DMS114 treated with DMSO at 0.1 percent for 48 hours (cell line): ENCODE measurements at regions not wholly inside any gene's neighbourhood (a gene's known extent, or its start where the extent isn't known, plus 50 kb on each side); places are given as distances from the start of the nearest gene placed in this dataset.

Experiments
- DNase-seq: peaks from one replicate; lab custom pipeline; 2025; ENCODE audit not compliant: unreplicated experiment; lab: John Stamatoyannopoulos, UW

DNA sequence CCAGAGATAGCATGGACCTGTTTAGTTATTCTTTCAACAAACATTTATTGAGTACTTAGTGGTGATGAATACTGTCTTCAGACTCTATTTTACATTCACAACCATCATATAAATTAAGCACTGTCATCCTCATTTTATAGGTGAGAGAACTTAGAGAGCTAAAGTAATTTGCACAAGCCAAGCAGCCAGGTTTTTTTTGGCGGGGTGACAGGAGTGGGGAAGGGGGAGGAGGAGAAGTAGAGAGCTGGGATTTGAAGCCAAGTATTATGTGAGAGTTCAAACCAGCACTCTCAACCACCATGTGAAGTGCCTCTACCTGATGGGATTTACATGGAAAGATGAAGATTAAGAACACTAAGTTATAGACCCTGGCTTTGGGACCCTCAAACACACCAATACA, 547.4 kb upstream of the IL12A start:
- no peak for DNase-seq

DNA sequence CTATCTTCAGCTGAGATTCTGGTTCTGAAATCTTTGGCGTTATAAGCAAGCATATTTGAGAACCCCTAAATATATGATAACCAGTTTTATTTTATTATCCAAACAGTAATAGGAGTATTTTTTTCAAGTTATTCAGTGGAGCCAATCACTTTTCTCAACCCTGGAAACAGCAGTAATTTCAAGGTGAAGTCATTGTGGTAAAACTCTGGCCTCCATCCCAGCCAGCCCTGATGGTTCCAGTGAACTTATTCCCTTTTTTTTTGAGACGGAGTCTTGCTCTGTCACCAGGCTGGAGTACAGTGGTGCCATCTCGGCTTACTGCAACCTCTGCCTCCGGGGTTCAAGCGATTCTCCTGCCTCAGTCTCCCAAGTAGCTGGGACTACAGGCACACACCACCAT, 545.4 kb upstream of the IL12A start:
- no peak for DNase-seq

DNA sequence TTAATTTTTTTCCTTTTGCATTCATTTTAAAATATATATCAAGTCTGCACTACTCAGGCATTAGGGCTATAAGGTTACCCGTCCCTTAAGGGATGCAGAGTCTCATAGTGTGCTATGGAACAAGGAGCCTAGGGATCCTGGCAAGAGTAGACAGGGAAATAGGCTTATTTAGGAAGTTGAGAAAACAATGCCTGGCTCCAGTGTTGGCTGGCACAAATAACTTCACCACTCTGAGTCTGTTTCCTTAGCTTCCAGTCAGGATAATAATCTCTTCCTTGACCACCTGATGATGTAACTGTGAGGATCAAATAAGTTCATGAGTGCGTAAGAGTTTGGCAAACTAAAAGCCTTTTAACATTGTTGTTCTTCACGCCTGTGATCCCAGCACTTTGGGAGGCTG, 540.8 kb upstream of the IL12A start:
- DNase-seq = no peak

DNA sequence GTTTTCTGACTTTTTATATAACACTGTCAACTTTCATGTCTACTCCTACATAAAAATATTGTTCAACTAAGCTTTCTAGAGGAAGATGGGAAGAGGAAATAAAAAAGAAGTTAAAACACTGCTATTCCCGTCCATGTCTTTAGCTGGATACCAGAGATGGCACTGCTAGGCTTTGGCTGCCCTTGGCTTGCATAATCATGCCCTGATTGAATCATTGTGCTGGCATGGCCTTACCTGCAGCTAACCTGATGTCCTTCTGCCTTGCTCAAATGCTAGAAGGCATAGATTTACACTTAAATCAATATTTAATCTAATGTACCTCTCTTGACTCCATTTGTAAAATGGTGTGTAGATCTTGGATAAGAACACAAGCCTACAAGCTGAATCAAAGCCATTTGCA, 539.7 kb upstream of the IL12A start:
- no peak for DNase-seq

DNA sequence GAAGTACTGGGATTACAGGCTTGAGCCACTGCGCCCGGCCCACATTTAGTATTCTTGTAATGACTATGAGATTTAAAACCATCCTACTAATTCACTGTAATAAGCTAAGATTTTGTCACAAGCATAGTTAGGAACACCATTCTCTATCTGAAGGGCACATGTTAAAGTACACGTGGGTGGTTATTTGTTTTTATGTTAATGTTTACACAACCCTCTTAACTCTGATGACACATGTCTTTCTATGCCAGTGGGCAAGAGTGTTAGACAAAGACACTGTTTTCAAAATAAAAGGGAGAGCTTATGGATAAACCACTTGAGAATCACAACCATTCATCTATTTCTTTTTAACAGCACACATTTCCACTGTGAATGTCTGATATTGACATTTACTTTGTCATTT, 537.6 kb upstream of the IL12A start:
- no peak for DNase-seq

DNA sequence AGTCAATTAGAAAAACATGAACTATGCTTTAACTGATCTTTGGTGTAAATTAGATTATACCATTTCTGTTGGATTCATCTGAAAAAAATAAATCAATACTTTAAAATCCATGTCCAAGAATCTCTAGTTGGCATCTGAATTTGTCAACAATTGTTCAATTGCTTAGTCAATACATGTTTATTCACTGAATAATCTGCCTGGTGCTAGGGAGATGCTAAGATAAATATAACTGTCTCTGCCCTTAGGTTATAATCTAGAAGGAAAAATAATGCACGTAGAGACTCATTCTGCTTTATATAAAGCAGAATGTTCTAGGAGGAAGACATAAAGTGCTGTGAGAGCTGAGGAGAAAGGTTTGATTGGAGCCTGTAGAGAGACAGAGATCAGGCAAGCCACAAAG, 537.2 kb upstream of the IL12A start:
- DNase-seq = no peak

DNA sequence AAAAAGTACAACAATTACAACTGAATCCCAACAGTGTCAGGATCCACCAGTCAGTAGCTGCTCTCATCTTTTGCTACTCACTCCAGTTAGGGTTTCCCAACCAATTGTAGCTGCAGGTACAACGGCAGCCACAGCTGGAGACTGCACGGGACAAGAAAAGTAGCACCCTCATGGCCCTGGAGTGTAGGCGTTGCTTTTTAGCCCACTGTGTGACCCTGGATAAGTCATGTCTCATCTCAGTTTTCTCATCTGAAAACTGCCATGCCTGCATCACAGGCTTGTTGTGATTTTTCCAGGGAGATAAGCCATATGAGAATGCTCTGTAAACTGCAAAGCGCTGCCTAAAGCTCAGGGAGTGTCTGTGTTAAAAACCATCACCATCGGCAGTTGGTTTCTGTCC, 535.6 kb upstream of the IL12A start:
- DNase-seq = no peak

DNA sequence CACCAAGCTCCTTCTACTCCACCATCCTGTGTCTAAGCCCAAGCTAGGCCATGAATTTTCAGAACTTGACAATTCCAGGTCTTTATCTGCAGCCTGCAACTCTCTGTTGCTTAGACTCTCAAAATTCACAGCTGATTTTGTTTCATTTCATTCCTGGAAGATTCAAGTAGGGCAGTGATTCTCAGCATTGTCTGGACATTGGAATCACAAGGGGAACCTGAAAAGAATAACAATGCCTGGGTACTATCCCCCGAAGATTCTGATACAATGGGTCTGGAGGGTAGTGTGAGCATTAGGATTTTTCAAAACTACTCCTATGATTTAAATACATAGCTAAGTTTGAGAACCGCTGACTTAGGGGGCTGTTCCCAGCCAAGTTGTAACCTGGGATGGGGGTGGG, 534.7 kb upstream of the IL12A start:
- DNase-seq = no peak

DNA sequence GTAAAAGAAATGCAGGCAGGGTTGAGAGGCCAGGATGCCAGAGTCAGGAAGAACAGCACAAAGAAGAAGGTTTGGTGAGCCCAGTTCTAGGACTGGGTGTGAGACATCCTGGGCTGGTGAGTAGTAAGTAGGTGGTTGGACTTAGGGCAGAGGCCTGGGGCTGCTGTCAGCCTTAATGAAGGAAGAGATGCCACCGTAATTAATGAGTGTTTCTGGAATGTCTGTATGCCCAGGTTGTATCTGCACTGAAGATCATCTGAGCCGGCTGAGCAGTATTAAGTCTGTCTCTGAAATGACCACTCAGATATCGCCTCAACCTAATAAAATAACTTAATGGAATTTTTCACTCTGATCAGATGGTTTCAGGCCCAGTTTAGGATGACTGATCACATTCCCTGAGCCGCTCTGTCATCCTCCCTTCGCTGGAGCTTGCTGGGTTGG, 532.9 kb upstream of the IL12A start:
- DNase-seq = no peak

DNA sequence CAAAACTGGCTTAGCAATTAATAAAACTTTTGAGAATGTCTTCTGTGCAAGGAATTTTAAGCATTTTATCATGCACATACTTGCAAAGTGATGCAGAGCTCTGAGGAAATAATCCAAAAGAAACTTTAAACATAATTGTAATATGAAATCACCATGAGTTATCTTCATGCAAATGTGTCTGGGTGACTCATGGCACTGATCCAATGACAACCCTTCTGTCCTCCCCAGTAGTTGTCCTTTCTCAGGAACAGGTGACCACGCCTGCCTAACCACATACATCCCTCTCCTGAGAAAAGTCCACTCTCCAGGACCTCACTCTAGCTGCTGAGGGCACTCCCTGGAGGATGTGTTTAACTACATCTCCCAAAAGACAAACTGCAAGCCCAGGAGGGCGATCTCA, 530.6 kb upstream of the IL12A start:
- no peak for DNase-seq

DNA sequence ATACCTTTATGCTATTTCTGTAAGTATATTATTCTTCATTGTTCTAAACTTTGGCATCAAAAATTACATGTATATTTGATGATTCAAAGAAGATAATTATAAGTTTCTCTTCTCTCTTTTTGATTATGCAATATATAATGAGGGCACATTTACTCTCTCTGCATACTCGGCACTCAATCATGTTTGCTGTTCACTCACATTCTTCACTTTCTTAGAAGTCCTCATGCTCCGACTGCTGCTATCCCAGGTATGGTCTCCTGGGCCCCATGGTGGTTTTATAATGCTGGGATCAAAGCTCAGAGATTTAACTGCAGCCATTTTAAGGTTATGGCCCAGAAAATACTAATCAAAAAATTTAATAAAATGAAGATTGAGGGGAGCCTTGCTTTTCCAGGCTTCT, 529.7 kb upstream of the IL12A start:
- DNase-seq = no peak

DNA sequence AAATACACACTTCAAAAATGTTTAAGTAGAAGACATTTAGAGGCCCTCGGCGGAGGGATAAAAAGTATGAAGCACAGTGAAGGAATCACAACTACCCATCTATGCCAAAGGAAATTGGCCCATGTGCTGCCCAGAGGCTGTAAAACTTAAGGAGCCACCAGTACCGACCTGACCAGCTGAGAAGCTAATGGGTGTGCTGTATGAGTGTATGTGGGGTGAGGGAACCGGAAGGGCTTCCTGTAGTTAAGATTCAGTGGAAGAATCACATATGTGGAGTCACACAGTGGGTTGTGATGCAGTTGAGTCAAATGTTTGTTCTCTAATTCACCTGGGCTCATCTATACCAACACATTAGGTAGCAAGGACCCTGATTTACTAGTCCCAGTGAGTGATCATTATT, 516.0 kb upstream of the IL12A start:
- no peak for DNase-seq

DNA sequence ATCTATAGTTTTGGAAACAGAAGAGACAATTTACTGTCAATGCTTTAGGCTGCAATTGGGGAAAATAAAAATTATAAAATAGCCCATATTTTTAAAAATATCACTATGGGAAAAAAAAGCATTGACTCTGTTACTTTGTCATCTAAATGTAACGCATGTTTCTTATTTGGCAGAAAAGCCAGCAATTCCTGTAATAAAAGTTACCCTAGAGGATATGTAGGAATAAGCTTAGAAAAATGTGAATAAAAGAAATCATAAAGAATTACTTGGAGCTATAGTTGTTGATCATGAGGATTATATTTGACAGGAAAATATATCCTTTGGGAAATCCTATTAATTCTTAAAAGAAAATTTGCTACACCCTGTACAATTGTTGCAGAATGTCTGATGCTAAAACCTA, 515.4 kb upstream of the IL12A start:
- DNase-seq = no peak

DNA sequence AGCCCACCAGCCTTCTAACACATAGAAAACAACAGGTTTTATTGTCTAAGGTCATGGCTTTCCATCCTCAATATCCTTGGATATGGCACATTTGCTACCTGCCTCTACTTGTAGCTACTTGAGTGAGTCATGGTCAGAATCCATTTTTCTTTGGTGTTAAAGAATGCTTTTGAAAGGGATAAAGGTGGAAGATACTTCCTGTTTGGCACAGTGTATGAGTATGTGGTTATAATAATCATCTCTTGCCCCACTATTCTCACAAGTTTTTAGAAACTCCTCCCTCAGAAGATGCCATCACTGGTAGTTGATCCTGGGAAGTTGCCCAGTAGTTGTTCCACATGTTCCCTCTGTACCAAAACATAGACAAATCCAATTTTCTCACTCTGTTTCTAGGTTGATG, 508.6 kb upstream of the IL12A start:
- no peak for DNase-seq

DNA sequence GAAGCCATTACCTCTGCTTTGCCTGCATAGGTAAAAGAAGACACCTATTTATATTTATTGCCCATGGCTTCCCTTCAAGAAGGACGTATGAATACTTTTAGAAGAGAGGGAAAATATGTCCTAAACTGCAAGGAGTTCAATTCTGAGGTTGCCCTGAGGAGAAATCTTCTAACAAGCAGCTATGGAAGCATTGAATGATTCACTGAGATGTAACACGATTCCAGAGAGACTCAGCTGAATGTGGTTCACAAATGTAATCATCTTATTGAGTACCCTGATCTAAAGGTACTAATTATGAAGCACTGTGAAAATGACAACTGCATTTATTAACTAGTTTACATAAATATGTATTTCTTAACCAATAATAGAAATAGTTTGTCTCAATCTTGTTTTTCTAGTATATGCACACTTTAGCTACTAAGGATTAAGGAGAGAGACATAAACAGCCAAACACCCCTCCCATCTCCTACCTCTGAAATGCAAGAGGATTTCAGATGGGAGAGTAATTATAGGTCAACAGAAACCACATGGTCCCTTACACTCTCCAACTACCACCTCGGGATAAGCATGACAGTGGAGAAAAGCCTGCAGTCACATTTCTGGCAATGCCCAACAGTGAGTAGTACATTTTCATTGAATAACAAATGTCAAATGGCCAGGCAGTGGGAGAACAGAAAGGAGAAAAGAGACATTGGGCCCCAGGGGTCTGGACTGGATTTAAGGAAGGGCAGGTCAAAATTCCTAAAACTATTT, 506.2 kb upstream of the IL12A start:
- no peak for DNase-seq

DNA sequence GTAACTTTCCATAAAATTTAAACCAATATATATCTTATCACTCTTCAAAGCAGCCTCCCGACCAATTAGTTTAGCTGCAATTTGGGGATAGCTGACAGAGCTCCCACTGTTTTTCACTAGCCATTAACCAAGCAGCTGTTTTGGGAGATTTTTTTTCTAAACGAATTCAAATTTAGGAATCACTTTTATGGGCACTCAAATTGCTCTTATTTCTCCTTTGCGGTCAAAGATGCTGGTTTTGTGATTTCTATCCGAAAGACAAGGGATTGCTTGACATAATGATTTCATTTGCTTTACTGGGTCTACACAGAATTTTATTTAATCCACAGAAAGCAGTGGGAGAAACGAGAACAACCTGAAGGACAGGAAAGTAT, 505.7 kb upstream of the IL12A start:
- DNase-seq = no peak

DNA sequence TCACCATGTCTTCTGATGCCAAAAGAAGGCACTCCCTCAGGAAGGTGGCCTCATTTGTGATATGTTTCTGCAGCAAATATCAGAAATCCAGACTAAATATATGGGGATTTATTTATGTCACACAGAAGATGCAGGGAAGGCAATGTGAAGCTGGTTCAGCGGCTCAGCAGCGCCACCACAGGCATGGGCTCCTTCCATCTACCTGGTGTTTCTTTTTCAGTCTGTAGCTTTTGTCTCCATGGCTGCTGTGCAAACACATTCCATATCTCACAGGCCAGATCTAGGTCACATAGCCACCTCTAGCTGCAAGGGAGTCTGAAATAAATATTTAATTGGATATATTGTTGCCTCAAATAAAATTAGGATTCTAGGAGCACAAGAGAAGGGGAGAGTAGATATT, 502.1 kb upstream of the IL12A start:
- DNase-seq = no peak

DNA sequence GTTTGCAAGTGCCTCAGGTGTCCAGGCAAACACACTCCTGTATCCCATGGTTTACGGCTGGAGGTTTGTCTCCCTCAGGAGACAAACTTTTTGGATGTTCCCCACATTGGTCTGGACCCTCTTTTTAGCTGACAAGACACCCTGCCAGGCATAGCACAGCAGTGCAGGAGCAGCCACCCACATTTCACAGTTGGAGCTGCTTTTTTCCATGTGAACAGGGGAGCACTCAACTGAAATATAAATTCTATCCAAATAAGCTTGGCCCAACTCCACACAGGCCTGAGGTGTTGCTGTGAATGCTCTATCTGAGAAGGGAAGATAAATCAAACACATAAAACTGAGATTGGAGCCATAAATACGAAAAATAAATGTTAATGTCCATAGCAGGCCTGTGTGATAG, 501.3 kb upstream of the IL12A start:
- no peak for DNase-seq

DNA sequence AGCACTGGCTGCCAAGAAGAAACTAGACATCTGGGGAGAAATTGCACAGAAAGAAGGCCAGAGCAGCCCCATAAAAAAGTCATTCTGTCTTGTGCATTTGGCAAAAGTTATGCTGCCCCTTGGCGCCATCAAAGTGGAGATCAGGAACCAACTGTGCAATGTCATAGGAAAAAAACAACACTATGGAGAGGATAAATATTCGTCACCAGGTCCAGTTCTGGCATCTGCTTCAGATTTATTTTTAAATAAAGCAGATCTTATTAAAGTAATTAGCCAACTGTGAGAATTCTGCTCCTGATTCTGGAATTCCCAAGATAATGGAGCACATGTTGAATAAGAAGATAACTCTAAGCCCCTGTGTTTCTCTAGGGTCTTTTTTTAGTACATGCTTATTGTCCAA, 500.0 kb upstream of the IL12A start:
- no peak for DNase-seq

DNA sequence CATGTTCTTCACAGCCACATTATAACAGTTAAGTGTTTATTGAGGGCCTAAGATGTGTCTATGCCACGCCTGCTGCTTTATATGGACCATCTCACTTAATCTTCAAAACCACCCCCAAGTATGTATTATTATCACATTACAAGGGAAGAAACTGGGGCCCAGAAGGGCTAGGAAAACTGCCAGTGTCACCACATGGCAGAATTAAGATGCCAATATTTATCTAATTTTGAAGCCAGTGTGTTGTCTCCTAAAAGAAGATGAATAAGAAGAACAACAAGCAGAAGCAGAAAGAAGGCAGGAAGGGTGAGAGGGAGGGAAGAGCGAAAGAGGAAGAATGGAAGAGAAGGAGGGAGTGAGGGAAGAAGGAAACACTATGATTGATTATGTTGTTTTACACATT, 491.3 kb upstream of the IL12A start:
- DNase-seq = no peak

DNA sequence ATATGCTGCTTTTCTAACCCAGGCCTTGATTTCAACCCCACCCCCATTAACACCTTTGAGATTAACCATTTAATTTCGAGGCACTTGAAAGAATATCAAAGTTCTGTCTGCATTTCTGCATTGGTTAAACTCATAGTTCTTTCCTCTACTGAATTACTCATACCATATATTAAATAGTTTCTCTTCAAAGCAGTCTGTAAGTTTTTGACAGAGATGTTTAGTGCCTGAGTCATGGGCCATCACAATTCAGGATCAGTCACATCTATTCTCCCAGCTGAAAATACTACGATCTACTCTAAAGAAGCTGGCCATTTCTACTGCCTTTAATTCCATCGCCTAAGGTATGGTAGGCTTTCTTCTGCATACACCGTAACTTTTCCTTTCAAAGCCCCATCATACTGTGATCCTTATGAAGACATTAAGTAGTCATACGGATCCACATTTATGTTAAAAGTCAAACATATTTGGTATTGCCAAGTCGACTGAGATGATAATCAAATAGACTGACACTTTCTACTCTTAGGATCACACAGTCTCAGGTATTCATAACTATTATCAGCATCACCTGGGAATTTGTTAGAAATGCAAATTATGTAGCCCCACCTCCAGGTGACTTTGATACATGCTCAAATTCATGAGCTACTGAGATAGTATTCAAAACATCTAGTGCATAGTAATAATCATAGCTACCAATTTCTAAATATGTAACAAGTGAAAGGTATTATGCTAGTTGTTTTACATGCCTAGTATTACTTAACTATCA, 489.4 kb upstream of the IL12A start:
- DNase-seq = no peak

DNA sequence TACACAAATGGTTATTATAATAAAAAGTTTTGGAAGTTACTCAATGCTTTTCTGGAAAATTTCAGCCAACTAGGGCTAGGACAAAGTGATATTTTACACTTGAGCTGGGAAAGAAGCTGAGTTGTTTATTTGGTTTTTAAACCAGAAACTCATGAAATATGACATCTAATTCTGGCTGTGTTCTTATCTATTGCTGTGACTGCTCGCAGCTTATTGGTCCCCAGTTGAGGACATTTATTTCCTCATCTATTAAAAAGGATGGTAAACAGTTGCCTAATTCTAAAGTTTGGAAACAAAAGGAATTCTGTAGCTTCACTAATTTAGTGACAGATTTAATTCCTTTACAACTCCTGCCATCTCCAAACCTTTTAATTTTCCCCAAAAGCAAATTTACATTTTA, 487.6 kb upstream of the IL12A start:
- DNase-seq = no peak

DNA sequence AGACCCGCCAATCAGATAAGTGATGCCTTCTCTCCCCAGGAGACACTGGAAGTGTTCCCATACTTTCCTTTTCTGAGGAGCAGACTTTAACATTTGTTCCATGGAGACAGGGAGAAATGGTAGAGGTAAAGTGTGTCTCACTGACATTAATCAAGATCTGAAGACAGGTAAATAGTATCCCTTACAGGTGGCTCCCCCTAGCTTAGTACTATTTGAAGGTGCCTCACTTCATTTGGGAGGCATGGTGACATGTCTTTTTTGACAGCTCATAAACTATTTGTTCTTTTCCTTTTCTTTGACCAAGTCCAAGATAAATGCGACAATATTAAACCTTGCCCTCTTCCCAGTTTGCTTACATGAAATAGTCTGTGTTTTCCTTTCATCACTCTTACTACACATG, 485.6 kb upstream of the IL12A start:
- no peak for DNase-seq
